ENCODE measurements at regions not wholly inside any gene's neighbourhood (a gene's known extent, or its start where the extent isn't known, plus 50 kb on each side); places are given as distances from the start of the nearest gene placed in this dataset.

GRCh38 chr22:48558606-48559402 is 1268.9 kb downstream of the BRD1 start:
- no peaks in the 10 kb centered on the region for H3K36me3 ChIP-seq (replicated peaks in 1 of 2)
- H3K4me1 ChIP-seq (replicated peaks in 1 of 2) = no peaks in the 10 kb centered on the region
- no peak overlapping the region for H3K4me3 ChIP-seq
- 82 to 87% (median 83%) methylated on average over 18 to 25 of the region's 25 CpGs for WGBS, 4 donors
- H3K27ac ChIP-seq = no peak overlapping the region
- TF ChIP-seq POLR2A (IDR thresholded peaks at IDR 0.05) = no peak
- TF ChIP-seq, protein P1, sequence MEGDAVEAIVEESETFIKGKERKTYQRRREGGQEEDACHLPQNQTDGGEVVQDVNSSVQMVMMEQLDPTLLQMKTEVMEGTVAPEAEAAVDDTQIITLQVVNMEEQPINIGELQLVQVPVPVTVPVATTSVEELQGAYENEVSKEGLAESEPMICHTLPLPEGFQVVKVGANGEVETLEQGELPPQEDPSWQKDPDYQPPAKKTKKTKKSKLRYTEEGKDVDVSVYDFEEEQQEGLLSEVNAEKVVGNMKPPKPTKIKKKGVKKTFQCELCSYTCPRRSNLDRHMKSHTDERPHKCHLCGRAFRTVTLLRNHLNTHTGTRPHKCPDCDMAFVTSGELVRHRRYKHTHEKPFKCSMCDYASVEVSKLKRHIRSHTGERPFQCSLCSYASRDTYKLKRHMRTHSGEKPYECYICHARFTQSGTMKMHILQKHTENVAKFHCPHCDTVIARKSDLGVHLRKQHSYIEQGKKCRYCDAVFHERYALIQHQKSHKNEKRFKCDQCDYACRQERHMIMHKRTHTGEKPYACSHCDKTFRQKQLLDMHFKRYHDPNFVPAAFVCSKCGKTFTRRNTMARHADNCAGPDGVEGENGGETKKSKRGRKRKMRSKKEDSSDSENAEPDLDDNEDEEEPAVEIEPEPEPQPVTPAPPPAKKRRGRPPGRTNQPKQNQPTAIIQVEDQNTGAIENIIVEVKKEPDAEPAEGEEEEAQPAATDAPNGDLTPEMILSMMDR (IDR thresholded peaks at IDR 0.05) = no peak
- no peaks in the 10 kb centered on the region for H3K27me3 ChIP-seq
- no peak for DNase-seq
- intact Hi-C loops (cut with DNase I) = no loop called here
- no peaks in the 10 kb centered on the region for H3K9me3 ChIP-seq (replicated peaks in 1 of 3)

DNA sequence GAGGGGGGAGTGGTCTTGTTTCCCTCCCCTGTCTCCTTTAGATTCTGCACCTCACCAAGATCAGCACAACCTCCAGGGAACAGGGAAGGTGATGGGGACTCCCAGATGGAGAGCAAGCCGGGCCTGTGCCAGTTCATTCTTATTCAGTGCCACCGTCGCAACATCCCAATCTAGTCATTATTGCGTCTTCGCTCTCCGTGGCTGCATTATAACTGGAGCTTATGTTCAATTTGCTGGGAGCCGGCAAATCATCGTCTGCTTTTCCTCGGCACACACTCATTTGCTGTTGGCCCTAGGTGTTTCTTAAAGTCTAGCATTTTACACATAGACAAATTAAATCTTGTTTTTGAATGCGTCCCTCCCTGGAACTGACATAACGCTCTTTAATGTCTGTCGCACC is 1269.7 kb downstream of the BRD1 start:
- no peak overlapping the region for H3K27ac ChIP-seq
- WGBS, 4 donors = 87 to 93% (median 92%) methylated on average over 12 of the region's 12 CpGs
- no peak for DNase-seq
- H3K9me3 ChIP-seq (replicated peaks in 1 of 3) = no peaks in the 10 kb centered on the region
- no peak overlapping the region for H3K4me3 ChIP-seq
- H3K36me3 ChIP-seq (replicated peaks in 1 of 2) = no peaks in the 10 kb centered on the region
- intact Hi-C loops (cut with DNase I) = no loop called here
- TF ChIP-seq, protein P1 (IDR thresholded peaks at IDR 0.05) = no peak
- TF ChIP-seq POLR2A (IDR thresholded peaks at IDR 0.05) = no peak
- H3K27me3 ChIP-seq = no peaks in the 10 kb centered on the region
- no peaks in the 10 kb centered on the region for H3K4me1 ChIP-seq (replicated peaks in 1 of 2)

DNA sequence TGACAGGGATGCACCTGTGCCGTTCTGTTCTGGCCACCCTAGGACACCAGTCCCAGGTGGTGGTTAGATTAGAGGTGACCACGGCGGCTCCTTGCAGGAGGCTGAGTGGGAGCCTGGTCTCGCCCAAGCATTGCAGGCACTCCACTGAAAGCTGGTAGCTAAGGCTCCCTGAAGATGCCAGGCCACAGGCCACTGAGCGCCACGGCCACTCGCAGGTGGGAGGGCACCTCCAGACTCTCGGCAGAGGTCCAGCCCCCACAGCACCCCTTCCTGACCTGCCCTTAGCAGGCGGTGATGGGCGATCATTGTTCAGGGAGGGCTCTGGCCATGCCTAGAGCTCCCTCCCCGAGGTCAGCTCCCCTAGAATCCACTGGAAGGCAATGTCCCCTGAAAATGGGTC is 1270.2 kb downstream of the BRD1 start:
- WGBS, 4 donors = 78 to 94% (median 88%) methylated on average over 8 to 11 of the region's 11 CpGs
- H3K9me3 ChIP-seq (replicated peaks in 1 of 3) = no peaks in the 10 kb centered on the region
- TF ChIP-seq, protein P1 (IDR thresholded peaks at IDR 0.05) = no peak
- no peak for TF ChIP-seq POLR2A (IDR thresholded peaks at IDR 0.05)
- H3K36me3 ChIP-seq (replicated peaks in 1 of 2) = no peaks in the 10 kb centered on the region
- no peaks in the 10 kb centered on the region for H3K27me3 ChIP-seq
- intact Hi-C loops (cut with DNase I) = no loop called here
- no peaks in the 10 kb centered on the region for H3K4me1 ChIP-seq (replicated peaks in 1 of 2)
- no peak overlapping the region for H3K27ac ChIP-seq
- no peak for DNase-seq
- no peak overlapping the region for H3K4me3 ChIP-seq

DNA sequence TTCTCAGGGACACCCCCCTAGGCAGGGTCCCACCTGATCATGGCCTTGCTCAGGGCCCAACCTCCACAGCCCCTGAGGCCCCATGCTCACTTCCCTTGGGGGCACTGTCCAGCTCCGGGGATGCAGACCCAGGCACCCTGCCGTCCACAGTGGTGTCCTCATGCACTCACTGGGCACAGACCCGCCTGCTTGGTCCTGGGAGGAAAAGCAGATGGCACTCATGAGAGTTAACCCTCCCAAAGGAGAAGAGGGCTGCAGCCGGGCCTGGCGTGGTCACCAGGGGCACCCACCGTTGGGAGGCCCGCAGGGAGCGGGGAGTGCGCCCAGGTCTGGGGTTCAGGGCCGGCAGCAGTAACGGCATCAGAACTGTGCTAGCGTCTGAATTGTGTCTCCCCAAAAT is 1270.9 kb downstream of the BRD1 start:
- H3K27me3 ChIP-seq = no peaks in the 10 kb centered on the region
- TF ChIP-seq, protein P1 (IDR thresholded peaks at IDR 0.05) = no peak
- TF ChIP-seq POLR2A (IDR thresholded peaks at IDR 0.05) = no peak
- H3K4me3 ChIP-seq = no peak overlapping the region
- no peaks in the 10 kb centered on the region for H3K9me3 ChIP-seq (replicated peaks in 1 of 3)
- H3K4me1 ChIP-seq (replicated peaks in 1 of 2) = no peaks in the 10 kb centered on the region
- intact Hi-C loops (cut with DNase I) = no loop called here
- DNase-seq = no peak
- H3K27ac ChIP-seq = no peak overlapping the region
- WGBS, 4 donors = 67 to 89% (median 85%) methylated on average over 1 to 12 of the region's 12 CpGs
- H3K36me3 ChIP-seq (replicated peaks in 1 of 2) = no peaks in the 10 kb centered on the region

Measured in adrenal gland (tissue), 9 donors.